Peyer's patch (tissue), 4 donors: ENCODE measurements at regions not wholly inside any gene's neighbourhood (a gene's known extent, or its start where the extent isn't known, plus 50 kb on each side); places are given as distances from the start of the nearest gene placed in this dataset.

Experiments
- POLR2A ChIP-seq, 2 donors: fragments of 450-650 bp; IDR thresholded peaks; one replicate each; pipeline ENCODE4 v1.5.1; 2017; ENCODE audit warnings: antibody characterized with exemption in 2 of 2, mild to moderate bottlenecking in 2 of 2, moderate library complexity in 2 of 2
- TF ChIP-seq, protein P1 (sequence below), 6 experiments: fragments of 450-650 bp in 4 of 6; fragments of 200-600 bp in 2 of 6; sonication (generic) in 1 of 6; IDR thresholded peaks; one replicate each; pipeline ENCODE4 v1.5.1; 2017 to 2019; ENCODE audit warnings: antibody characterized with exemption in 6 of 6, mild to moderate bottlenecking in 3 of 6, moderate library complexity in 1 of 6

DNA sequence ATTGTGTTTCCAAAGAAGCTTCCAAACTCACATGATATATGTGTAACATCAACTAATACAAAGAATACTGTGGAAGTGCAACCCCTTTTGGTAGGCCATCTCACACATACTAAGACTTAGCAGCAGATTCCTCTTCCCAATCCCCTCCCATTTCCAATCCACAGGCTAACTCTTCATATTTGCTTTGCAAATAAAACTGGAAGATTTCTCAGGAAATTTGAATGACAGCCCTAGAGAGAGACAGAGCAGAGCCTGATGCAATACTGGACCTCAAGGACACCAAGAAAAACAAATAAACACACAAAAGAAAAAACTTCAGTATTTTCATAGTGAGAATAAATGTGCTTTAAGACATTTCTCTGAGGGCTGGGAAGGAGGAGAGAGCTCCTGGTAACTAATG, 190.2 kb upstream of the BRINP3 start:
- TF ChIP-seq, protein P1, sequence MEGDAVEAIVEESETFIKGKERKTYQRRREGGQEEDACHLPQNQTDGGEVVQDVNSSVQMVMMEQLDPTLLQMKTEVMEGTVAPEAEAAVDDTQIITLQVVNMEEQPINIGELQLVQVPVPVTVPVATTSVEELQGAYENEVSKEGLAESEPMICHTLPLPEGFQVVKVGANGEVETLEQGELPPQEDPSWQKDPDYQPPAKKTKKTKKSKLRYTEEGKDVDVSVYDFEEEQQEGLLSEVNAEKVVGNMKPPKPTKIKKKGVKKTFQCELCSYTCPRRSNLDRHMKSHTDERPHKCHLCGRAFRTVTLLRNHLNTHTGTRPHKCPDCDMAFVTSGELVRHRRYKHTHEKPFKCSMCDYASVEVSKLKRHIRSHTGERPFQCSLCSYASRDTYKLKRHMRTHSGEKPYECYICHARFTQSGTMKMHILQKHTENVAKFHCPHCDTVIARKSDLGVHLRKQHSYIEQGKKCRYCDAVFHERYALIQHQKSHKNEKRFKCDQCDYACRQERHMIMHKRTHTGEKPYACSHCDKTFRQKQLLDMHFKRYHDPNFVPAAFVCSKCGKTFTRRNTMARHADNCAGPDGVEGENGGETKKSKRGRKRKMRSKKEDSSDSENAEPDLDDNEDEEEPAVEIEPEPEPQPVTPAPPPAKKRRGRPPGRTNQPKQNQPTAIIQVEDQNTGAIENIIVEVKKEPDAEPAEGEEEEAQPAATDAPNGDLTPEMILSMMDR (IDR thresholded peaks at IDR 0.05), result no peak
- TF ChIP-seq POLR2A (IDR thresholded peaks at IDR 0.05), result no peak
